Ishikawa (cell line): ENCODE measurements at regions not wholly inside any gene's neighbourhood (a gene's known extent, or its start where the extent isn't known, plus 50 kb on each side); places are given as distances from the start of the nearest gene placed in this dataset.

ENCODE experiments used
- CEBPB ChIP-seq: IDR thresholded peaks from 2 replicates; pipeline ENCODE4 v1.6.1; 2012
- CREB1 ChIP-seq: IDR thresholded peaks from 2 replicates; pipeline ENCODE4 v1.6.1; 2012; ENCODE audit warnings: low read depth
- EGR1 ChIP-seq: IDR thresholded peaks from 2 replicates; pipeline ENCODE4 v1.6.1; 2012
- EP300 ChIP-seq: IDR thresholded peaks from 2 replicates; pipeline ENCODE4 v1.6.1; 2012; ENCODE audit warnings: borderline replicate concordance
- FOXM1 ChIP-seq: IDR thresholded peaks from 2 replicates; pipeline ENCODE4 v1.6.1; 2012; ENCODE audit warnings: low read depth, borderline replicate concordance
- MAX ChIP-seq: IDR thresholded peaks from 2 replicates; pipeline ENCODE4 v1.6.1; 2012
- NFIC ChIP-seq: IDR thresholded peaks from 2 replicates; pipeline ENCODE4 v1.6.1; 2012
- RAD21 ChIP-seq: IDR thresholded peaks from 2 replicates; pipeline ENCODE4 v1.6.1; 2012; ENCODE audit warnings: low read depth
- TAF1 ChIP-seq: IDR thresholded peaks from 2 replicates; pipeline ENCODE4 v1.6.1; 2012; ENCODE audit warnings: low read depth, mild to moderate bottlenecking
- TCF12 ChIP-seq: IDR thresholded peaks from 2 replicates; pipeline ENCODE4 v1.6.1; 2012; ENCODE audit warnings: low read depth
- TEAD4 ChIP-seq: IDR thresholded peaks from 2 replicates; pipeline ENCODE4 v1.6.1; 2012
- YY1 ChIP-seq: IDR thresholded peaks from 2 replicates; pipeline ENCODE4 v1.6.1; 2012; ENCODE audit warnings: low read depth
- ZBTB7A ChIP-seq: IDR thresholded peaks from 2 replicates; pipeline ENCODE4 v1.6.1; 2012; ENCODE audit warnings: low read depth
- TF ChIP-seq, protein P1 (sequence below): IDR thresholded peaks from 2 replicates; pipeline ENCODE4 v1.6.1; 2012
- TF ChIP-seq, protein P2 (sequence below): IDR thresholded peaks from 2 replicates; pipeline ENCODE4 v1.6.1; 2012; ENCODE audit warnings: low read depth, mild to moderate bottlenecking

GRCh38 chr4:149870008-149870407 is 54.4 kb upstream of the IQCM start:
- TF ChIP-seq TAF1 (no peak), RAD21 (no peak), MAX (no peak), TEAD4 (no peak), CREB1 (no peak), NFIC (no peak), TCF12 (no peak)

DNA sequence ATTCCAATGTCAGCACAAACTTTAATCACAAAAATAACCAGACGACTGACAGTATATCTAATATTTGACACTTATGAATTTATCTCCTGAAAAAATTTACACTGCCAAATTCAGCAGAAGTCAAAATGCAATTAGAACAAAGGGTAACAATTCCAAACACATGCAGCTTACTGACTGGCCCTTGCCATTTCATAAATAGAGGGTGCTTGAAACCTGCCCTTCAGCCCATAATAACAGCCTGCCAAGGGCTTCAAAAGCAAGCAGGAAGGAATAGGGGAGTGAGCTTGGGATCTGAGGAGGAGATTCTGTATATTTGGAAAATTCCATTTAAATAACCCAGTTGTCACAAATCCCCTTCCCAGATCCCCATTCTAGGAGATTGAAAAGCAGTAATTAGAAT is 66.1 kb upstream of the IQCM start:
- TF ChIP-seq CEBPB, result no peak
- TF ChIP-seq, protein P1, sequence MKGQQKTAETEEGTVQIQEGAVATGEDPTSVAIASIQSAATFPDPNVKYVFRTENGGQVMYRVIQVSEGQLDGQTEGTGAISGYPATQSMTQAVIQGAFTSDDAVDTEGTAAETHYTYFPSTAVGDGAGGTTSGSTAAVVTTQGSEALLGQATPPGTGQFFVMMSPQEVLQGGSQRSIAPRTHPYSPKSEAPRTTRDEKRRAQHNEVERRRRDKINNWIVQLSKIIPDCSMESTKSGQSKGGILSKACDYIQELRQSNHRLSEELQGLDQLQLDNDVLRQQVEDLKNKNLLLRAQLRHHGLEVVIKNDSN, result no peak
- no peak for TF ChIP-seq FOXM1
- no peak for TF ChIP-seq ZBTB7A
- no peak for TF ChIP-seq NFIC
- no peak for TF ChIP-seq YY1
- TF ChIP-seq TAF1, result no peak
- no peak for TF ChIP-seq CREB1
- TF ChIP-seq TCF12, result no peak
- TF ChIP-seq TEAD4, result no peak
- TF ChIP-seq EP300, result no peak
- TF ChIP-seq EGR1, result no peak
- no peak for TF ChIP-seq RAD21
- TF ChIP-seq MAX, result no peak
- TF ChIP-seq, protein P2, sequence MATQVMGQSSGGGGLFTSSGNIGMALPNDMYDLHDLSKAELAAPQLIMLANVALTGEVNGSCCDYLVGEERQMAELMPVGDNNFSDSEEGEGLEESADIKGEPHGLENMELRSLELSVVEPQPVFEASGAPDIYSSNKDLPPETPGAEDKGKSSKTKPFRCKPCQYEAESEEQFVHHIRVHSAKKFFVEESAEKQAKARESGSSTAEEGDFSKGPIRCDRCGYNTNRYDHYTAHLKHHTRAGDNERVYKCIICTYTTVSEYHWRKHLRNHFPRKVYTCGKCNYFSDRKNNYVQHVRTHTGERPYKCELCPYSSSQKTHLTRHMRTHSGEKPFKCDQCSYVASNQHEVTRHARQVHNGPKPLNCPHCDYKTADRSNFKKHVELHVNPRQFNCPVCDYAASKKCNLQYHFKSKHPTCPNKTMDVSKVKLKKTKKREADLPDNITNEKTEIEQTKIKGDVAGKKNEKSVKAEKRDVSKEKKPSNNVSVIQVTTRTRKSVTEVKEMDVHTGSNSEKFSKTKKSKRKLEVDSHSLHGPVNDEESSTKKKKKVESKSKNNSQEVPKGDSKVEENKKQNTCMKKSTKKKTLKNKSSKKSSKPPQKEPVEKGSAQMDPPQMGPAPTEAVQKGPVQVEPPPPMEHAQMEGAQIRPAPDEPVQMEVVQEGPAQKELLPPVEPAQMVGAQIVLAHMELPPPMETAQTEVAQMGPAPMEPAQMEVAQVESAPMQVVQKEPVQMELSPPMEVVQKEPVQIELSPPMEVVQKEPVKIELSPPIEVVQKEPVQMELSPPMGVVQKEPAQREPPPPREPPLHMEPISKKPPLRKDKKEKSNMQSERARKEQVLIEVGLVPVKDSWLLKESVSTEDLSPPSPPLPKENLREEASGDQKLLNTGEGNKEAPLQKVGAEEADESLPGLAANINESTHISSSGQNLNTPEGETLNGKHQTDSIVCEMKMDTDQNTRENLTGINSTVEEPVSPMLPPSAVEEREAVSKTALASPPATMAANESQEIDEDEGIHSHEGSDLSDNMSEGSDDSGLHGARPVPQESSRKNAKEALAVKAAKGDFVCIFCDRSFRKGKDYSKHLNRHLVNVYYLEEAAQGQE, result no peak

DNA sequence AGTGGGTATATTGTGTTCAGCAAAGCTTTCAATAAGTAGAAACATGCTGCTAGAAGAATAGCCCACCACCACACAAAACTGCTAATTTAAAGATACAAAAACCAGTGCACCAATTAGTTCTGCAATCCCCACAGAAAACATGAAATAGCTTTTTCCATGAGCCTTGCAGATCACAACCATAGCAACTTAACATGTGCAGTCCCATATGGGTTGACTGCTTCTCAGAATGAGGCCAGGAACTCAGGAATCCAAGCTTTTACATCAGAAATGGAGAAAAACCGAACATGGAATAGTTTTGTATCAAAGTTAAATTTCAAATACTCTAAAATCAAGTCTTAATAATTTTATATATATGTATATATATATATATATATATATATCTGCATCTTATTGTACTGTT is 66.6 kb upstream of the IQCM start:
- no peak for TF ChIP-seq CREB1
- TF ChIP-seq EGR1, result no peak
- no peak for TF ChIP-seq TEAD4
- TF ChIP-seq, protein P1, result no peak
- TF ChIP-seq TAF1, result no peak
- no peak for TF ChIP-seq FOXM1
- TF ChIP-seq NFIC, result no peak

DNA sequence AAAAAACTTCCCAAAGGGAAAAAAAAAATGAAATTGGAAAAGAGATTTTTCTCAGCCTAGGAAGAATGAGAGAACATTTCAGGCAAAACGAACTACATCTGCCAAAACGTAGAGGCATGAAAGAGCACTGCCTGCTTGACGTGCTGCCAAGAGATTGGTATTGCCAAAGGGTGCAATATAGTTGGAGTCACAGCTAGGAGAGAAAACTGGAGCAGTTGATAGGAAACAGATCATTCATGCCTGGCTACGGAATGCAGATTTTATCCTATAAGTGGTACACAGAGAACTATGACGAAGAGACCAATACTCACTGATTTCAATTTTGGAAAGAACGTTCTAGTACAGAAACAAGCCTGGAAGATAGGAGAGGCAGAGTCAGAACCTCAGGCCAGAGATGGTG is 68.4 kb upstream of the IQCM start:
- TF ChIP-seq, protein P1, result no peak
- TF ChIP-seq FOXM1 (no peak), EP300 (no peak), MAX (no peak), CREB1 (no peak), ZBTB7A (no peak), TEAD4 (no peak), TAF1 (no peak), CEBPB (no peak)
- TF ChIP-seq, protein P2, result no peak

DNA sequence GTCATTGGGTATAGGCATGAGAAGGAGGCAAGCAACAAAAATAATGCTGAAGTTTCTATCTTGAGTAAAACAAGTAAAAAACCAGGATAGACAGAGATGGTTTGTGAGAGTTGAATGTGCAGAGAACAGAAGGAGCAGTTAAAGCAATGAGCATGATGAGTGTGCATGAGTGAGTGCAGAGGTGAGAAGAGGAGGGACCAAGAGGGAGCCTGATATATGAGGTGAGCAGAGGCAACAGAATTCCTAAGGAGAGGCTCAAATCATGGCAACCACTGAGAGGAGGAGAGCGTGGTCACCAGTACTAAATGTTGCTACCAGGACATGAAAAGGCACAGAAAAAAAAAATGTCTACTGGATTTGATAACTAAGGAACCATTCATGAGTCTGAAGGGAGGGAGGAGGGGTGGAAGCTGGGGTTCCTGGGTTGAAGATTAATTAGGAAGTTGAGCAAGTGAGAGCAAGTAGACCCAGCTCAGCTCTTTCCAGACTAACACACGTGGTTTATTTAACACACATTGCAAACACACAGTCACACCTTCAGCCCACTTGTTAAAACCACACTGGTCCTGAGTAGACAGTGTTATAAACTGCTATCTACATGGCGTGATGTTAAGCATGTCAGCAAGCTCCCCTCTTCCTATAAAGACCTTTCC is 69.0 kb upstream of the IQCM start:
- no peak for TF ChIP-seq YY1
- no peak for TF ChIP-seq CREB1
- TF ChIP-seq, protein P1, result no peak
- TF ChIP-seq EP300, result no peak
- TF ChIP-seq EGR1, result no peak
- no peak for TF ChIP-seq MAX
- TF ChIP-seq TEAD4, result no peak
- no peak for TF ChIP-seq TAF1
- no peak for TF ChIP-seq ZBTB7A
- TF ChIP-seq RAD21, result no peak
- no peak for TF ChIP-seq TCF12
- no peak for TF ChIP-seq CEBPB
- no peak for TF ChIP-seq NFIC
- TF ChIP-seq, protein P2, result no peak
- no peak for TF ChIP-seq FOXM1
